Adipocyte (in vitro differentiated cells): ENCODE measurements at regions not wholly inside any gene's neighbourhood (a gene's known extent, or its start where the extent isn't known, plus 50 kb on each side); places are given as distances from the start of the nearest gene placed in this dataset.

Experiments used
- DNase-seq: peaks from one replicate; pipeline ENCODE4 v3.0.0-alpha.2; 2015; ENCODE audit warnings: low read depth
- H3K27me3 ChIP-seq: replicated peaks from 2 replicates; pipeline ENCODE4 v1.7.0; 2013; ENCODE audit warnings: mild to moderate bottlenecking, low read length, moderate library complexity; ENCODE audit not compliant: control insufficient read depth, insufficient read depth
- H3K36me3 ChIP-seq: 2 replicates; pipeline ENCODE4 v1.7.0; 2013; ENCODE audit warnings: low read length, mild to moderate bottlenecking, moderate library complexity; ENCODE audit not compliant: control insufficient read depth, insufficient read depth, severe bottlenecking
- H3K4me1 ChIP-seq: 2 replicates; pipeline ENCODE4 v1.7.0; 2013; ENCODE audit warnings: mild to moderate bottlenecking, low read length, moderate library complexity; ENCODE audit not compliant: control insufficient read depth, insufficient read depth
- H3K4me3 ChIP-seq: 2 replicates; pipeline ENCODE4 v1.7.0; 2013; ENCODE audit warnings: mild to moderate bottlenecking, low read length, moderate library complexity
- H3K9ac ChIP-seq: 2 replicates; pipeline ENCODE4 v1.7.0; 2013; ENCODE audit warnings: mild to moderate bottlenecking, low read length, moderate library complexity
- H3K9me3 ChIP-seq: 2 replicates; pipeline ENCODE4 v1.7.0; 2013; ENCODE audit warnings: mild to moderate bottlenecking, low read length, moderate library complexity; ENCODE audit not compliant: control insufficient read depth

DNA sequence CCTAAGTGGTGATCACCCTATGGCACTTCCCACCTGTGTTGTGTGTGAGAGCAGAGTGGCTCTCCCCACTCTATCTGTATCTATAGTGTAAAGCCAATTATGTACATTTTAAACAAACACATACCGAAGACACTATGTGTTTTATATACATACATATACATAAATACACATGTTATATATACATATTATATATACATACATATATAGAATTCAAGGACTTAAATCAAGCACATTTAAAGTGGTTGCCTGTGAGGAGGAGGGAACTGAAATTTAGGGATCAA is 246.6 kb downstream of the LY86 start:
- DNase-seq = no peak
- H3K36me3 ChIP-seq = no peaks in the 10 kb centered on the region
- H3K4me3 ChIP-seq = no peak overlapping the region
- no peak overlapping the region for H3K9ac ChIP-seq
- no peaks in the 10 kb centered on the region for H3K9me3 ChIP-seq
- H3K4me1 ChIP-seq = no peaks in the 10 kb centered on the region
- peaks cover 20% of the 10 kb centered on the region for H3K27me3 ChIP-seq

DNA sequence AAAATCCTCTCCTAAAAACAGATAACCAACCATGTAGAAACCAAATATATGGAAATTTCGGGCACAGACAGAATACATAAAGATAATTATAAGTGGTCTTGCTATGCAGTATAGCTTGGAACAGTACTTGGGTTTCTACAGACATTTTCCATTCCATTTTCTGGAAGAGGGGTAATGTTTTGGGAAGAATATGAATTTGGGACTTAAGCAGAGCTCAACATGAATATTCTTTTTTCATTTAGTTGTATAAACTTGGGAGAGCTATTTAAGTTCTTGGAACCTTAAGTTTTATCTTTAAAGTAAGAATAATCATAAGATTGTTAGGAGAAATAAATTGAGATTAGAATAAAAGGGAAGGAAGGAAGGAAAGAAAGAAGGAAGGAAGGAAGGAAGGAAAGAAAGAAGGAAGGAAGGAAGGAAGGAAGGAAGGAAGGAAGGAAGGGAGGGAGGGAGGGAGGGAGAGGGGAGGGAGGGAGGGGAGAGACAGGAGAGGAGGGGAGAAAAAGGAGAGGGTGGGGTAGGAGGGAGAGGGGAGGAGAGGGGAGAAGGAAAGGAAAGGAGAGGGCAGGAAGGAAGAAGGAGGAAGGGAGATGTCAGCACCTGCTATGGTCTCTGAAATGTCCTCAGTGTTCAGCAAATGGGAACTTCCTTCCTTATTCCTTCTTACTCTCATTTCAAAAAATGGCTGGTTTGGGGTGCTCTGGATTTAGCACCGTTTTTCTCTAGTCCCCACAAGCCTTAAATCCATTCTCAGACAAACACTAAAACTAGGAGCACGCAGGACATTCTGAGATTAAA is 248.3 kb downstream of the LY86 start:
- no peak for DNase-seq
- no peaks in the 10 kb centered on the region for H3K9me3 ChIP-seq
- no peaks in the 10 kb centered on the region for H3K36me3 ChIP-seq
- no peaks in the 10 kb centered on the region for H3K4me1 ChIP-seq
- no peak overlapping the region for H3K4me3 ChIP-seq
- H3K9ac ChIP-seq = no peak overlapping the region
- H3K27me3 ChIP-seq = peaks cover 24% of the 10 kb centered on the region

DNA sequence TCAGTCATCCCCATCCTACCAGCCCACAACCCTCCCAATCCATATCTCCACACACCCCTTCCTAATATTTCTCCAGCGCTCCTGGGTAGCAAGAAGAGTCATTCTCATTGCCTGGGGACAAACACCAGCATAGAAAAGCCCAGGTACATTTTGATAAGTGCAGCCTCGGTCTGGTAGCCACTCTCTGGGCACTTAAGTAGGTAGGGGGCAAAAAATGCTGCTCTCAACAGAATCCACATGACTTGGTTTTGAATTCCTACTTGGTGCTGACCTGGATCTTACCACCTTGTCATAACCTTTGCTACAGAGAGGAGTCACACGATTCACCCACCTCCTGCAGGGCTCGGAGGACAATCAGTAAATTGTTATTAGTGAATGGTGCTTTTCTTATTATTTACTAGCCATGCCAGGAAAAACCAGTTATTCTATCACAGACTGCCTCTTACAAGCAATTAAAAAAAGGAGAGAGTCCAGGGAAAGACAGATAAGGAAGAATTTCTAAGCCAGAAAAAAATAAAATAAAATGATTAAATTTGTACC is 249.1 kb downstream of the LY86 start:
- Histone ChIP-seq H3K9ac (no peak overlapping the region), H3K27me3 (peaks cover 30% of the 10 kb centered on the region), H3K4me3 (no peak overlapping the region), H3K9me3 (no peaks in the 10 kb centered on the region), H3K36me3 (no peaks in the 10 kb centered on the region), H3K4me1 (peaks cover 2% of the 10 kb centered on the region)
- DNase-seq = no peak

GRCh38 chr6:6840831-6841291 is 252.3 kb downstream of the LY86 start:
- Histone ChIP-seq H3K4me3 (no peak overlapping the region), H3K36me3 (no peaks in the 10 kb centered on the region), H3K9ac (no peak overlapping the region), H3K9me3 (peaks cover 4% of the 10 kb centered on the region), H3K4me1 (peaks cover 9% of the 10 kb centered on the region), H3K27me3 (peaks cover 12% of the 10 kb centered on the region)
- no peak for DNase-seq

- Histone ChIP-seq H3K27me3 (peaks cover 12% of the 10 kb centered on the region), H3K9ac (no peak overlapping the region), H3K36me3 (no peaks in the 10 kb centered on the region), H3K4me1 (peaks cover 9% of the 10 kb centered on the region), H3K4me3 (no peak overlapping the region), H3K9me3 (peaks cover 4% of the 10 kb centered on the region)
- no peak for DNase-seq
Observed at GRCh38 chr6:6841571-6841970, 253.1 kb downstream of the LY86 start.

- DNase-seq = no peak
- Histone ChIP-seq H3K36me3 (no peaks in the 10 kb centered on the region), H3K27me3 (peaks cover 12% of the 10 kb centered on the region), H3K4me3 (no peak overlapping the region), H3K4me1 (peaks cover 9% of the 10 kb centered on the region), H3K9me3 (peaks cover 4% of the 10 kb centered on the region), H3K9ac (no peak overlapping the region)
Observed at GRCh38 chr6:6842291-6842690, 253.8 kb downstream of the LY86 start.

GRCh38 chr6:6843057-6843627 is 254.6 kb downstream of the LY86 start:
- H3K27me3 ChIP-seq = peaks cover 12% of the 10 kb centered on the region
- peaks cover 4% of the 10 kb centered on the region for H3K9me3 ChIP-seq
- no peaks in the 10 kb centered on the region for H3K36me3 ChIP-seq
- H3K4me3 ChIP-seq = no peak overlapping the region
- no peak overlapping the region for H3K9ac ChIP-seq
- peaks cover 9% of the 10 kb centered on the region for H3K4me1 ChIP-seq
- no peak for DNase-seq

- Histone ChIP-seq H3K4me1 (peaks cover 9% of the 10 kb centered on the region), H3K9me3 (peaks cover 4% of the 10 kb centered on the region), H3K9ac (no peak overlapping the region), H3K27me3 (peaks cover 12% of the 10 kb centered on the region), H3K4me3 (no peak overlapping the region), H3K36me3 (no peaks in the 10 kb centered on the region)
- DNase-seq = no peak
Observed at GRCh38 chr6:6843777-6844176, 255.3 kb downstream of the LY86 start.

DNA sequence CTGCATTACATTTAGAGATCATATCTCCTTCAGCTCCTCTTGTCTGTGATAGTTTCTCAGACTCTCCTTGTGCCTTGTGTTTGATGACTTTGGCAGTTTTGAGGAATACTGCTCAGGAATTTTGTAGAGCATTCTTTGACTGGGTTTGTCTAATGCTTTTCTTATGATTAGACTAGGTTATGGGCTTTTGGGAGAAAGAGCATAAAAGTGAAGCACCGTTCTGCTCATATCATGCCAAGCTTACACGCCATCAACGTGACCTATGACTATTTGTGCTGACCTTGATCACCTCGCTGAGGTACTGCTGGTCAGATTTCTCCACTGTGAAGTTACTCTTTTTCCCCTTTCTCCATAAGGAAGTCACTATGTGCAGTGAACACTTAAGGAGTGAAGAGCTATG is 256.0 kb downstream of the LY86 start:
- no peak overlapping the region for H3K9ac ChIP-seq
- DNase-seq = no peak
- no peak overlapping the region for H3K4me3 ChIP-seq
- H3K36me3 ChIP-seq = no peaks in the 10 kb centered on the region
- peaks cover 12% of the 10 kb centered on the region for H3K27me3 ChIP-seq
- peaks cover 9% of the 10 kb centered on the region for H3K4me1 ChIP-seq
- H3K9me3 ChIP-seq = peaks cover 4% of the 10 kb centered on the region

DNA sequence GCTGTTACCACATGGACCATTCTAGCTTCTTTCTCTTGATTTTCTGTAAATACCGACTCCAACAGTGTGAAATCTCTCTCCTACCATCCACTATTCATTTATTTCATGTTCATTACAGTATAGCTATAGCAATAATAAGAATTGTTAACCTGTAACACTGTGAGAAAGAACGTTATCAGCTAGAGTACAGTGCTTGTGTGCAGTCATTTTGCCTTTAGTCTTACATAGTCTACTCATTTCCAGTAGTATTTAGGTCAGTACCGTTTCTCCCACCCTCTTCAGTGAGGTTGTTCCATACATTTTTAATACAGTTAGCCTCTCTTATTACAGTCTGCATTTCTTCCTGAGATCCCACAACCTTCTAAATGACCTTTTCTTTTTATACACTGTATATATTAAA is 257.1 kb downstream of the LY86 start:
- Histone ChIP-seq H3K9me3 (peaks cover 4% of the 10 kb centered on the region), H3K4me1 (peaks cover 9% of the 10 kb centered on the region), H3K27me3 (peaks cover 12% of the 10 kb centered on the region), H3K4me3 (no peak overlapping the region), H3K9ac (no peak overlapping the region), H3K36me3 (no peaks in the 10 kb centered on the region)
- no peak for DNase-seq

DNA sequence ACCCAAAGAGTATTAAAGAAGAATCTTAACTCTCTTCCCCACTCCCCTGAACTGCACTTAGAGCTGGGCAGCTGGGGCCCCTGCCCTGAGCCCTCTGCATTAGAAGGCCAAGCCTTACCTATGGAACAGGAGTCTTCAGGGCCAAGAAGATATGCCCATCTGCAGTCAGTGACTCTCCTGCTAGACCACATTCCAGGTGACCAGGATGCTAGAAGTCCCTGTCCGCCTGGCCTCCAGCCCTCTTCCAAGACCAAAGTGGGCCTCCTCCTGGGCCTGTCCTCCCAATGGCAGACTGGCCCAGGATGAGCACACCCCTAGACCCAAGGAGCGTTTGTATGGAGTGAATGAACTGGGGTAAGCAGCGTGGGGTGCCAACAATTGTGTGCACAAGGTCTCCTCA is 259.1 kb downstream of the LY86 start:
- H3K27me3 ChIP-seq = peaks cover under 1% of the 10 kb centered on the region
- H3K4me3 ChIP-seq = no peak overlapping the region
- H3K9me3 ChIP-seq = peaks cover 4% of the 10 kb centered on the region

More for the DNA sequence above, 259.1 kb downstream of the LY86 start:
- Histone ChIP-seq H3K4me1 (peaks cover 15% of the 10 kb centered on the region), H3K9ac (no peak overlapping the region), H3K36me3 (no peaks in the 10 kb centered on the region)
- DNase-seq = no peak
